ENCODE measurements at regions not wholly inside any gene's neighbourhood (a gene's known extent, or its start where the extent isn't known, plus 50 kb on each side); places are given as distances from the start of the nearest gene placed in this dataset.

GRCh38 chr6:164283574-164283973 is 869.1 kb downstream of the QKI start:
- TF ChIP-seq POLR2A (IDR thresholded peaks at IDR 0.05) (no peak), CTCF (IDR thresholded peaks at IDR 0.05) (no peak)
